Hematopoietic multipotent progenitor cell treated with erythropoietin and hydrocortisone succinate and interleukin-3 and kit ligand, for 17 days (in vitro differentiated cells): ENCODE measurements at regions not wholly inside any gene's neighbourhood (a gene's known extent, or its start where the extent isn't known, plus 50 kb on each side); places are given as distances from the start of the nearest gene placed in this dataset.
"Not testable (repeated sequence)": the region's sequence is repeated elsewhere in the genome, so short reads cannot be mapped to it uniquely, and the experiment has no call there.

Source experiments
- DNase-seq: peaks from one replicate; pipeline ENCODE4 v3.0.0-alpha.2; 2015; ENCODE audit warnings: low spot score

DNA sequence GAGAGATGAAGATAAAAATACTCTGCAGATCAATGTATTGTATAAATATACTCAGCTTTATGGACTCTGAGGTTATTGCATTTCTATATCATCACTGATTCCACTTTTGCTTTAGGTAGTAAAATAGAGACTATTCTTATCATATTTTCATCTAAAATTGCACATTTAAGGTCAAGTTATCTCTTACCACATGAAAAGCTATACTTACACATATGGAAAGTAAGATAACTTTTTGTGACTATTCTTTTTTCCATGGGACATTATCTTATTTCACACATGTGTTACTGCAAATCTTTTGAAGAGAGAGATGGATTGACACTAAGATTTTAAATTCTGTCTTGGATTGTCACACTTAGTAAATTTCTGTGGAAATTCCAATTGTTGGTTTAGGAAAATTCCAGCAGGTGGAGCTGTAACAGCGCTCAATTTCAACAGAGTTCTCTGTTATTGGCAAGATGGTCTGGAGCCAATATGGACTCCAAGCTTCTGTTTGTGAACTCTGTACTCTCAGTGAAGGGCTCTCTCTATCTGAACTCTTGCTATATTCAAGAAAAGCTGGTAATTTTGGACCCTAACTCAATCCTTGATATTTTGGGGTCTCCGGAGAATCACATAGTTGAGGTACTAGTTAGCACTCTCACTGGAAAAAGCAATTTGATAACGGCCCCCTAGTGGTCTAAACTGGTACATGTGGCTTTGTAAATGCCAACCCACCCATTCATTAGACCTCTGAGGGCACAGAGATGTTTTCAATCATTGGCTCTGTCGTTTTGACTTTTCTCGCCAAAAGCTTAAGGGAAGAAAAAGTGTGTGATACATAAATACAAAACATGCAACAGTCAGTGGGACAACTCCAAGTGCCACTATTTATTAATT is 429.7 kb downstream of the ETS1 start:
- peak; percentile 40 for DNase-seq

GRCh38 chr11:128156486-128156885 is 430.9 kb downstream of the ETS1 start:
- no peak for DNase-seq

- DNase-seq = no peak
Measured at GRCh38 chr11:128155590-128155989, 431.8 kb downstream of the ETS1 start.

DNA sequence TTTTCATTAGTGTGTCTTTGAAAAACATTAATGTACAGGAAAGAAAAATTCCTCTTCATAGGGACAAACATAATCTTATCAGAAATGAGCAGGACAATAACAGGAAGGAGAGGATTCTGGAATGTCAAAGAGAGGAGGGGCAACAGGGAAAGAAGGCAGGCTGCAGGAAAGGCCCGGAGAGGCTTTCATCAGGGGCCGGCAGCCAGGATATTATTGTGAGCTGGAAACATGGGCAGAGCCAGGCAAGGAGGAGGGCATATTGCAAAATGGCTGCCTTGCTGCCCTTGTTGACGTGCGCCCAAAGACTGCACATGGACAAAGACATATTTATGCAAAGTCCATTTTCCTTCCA is 433.7 kb downstream of the ETS1 start:
- DNase-seq = no peak

DNA sequence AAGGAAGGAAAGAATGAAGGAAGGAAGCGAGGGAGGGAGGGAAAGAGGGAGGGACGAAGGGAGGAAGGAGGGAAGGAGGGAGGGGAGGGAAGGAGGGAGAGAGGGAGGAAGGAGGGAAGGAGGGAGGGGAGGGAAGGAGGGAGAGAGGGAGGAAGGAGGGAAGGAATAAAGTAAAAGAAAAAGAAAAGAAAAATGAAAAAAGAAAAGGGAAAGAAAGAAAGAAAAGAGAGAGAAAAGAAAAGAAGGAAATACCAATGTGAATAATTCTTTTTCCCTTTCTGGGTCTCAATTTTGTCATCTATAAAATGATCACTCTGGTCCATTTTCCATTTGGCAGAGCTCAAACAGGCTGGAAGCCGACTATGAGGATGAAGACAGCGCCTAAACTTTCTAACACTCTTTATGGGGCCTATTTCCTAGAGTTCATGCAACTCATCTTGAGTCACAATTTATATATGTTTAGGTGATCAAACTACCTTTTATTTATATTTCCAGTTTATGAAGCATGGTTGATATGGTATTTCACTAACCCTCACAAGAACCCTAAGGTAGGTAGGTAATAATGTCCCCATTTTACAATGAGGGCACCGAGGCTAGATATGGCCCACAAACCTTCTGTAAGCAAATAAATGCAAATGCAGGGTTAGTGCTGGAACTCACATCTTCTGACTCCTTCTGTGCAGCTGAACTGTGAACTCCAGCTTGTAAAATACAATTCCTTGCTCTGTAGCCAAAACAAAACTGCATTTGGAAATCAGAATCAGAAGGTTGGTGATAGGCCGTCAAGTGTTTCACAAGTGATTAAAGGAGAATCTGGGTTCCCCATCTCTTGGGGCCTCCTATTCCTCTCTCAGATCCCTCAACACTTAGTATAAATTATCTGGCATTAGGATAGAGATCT is 434.3 kb downstream of the ETS1 start:
- no peak for DNase-seq

GRCh38 chr11:128151780-128152179 is 435.6 kb downstream of the ETS1 start:
- no peak for DNase-seq

DNA sequence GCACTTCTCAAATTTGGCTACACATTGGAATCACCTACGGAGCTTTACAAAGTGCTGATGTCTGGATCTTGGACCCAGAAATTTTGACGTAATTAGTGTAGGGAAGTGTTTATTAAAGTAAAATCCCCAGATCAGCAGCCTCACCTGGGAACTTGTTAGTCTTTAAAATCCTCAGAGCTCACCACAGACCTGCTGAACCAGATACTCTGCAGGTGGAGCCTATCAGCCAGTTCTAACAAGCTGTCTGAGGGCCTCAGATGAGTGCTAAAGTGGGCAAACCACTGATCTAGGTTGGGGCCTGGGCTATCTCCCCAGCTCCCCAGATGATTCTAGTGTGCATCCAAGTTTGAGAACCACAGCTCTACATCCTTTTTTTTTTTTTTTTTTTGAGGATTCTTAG is 436.0 kb downstream of the ETS1 start:
- DNase-seq = no peak

DNA sequence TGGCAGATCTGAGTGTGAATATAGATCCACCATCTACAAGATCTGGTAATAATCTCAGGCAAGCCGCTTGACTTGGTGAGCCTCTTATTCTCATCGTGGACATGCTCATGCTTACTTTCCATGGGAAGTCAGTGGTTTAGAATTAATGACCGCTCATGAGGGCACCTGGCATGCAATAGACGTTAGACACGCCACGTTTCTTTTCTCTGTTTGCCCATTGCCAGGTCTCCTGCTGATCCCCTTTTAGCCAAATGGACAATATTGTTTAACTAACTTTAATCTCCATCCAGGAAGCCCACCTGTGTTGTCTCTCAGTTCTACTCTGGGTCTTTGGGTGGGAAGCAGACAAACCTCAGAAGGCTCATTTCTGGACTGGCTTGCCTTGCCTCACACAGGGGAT is 439.1 kb downstream of the ETS1 start:
- no peak for DNase-seq

- DNase-seq = no peak
Measured at GRCh38 chr11:128146926-128147605, 440.3 kb downstream of the ETS1 start.

- not testable (repeated sequence) for DNase-seq
Measured at GRCh38 chr11:128140293-128140692, 447.1 kb downstream of the ETS1 start.

DNA sequence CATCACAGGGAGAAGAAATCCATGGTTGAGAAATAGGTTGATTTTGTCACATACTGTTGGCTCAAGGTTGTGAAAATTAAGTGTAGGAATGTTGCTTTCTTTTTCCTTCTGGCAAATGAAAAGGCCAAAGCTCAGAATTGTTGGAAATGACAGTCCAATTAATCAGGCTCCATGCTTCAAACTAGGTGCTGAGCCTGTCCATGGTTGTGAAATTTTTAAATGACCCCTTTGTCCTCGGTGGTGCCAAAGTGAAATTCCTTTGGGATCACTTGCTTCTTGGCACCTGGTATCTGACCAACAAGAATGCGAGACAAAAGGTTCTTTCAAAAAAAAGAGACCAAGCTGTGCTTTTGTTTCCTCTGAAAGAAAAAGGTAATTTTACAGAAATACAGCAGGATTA is 451.9 kb downstream of the ETS1 start:
- DNase-seq = no peak

DNA sequence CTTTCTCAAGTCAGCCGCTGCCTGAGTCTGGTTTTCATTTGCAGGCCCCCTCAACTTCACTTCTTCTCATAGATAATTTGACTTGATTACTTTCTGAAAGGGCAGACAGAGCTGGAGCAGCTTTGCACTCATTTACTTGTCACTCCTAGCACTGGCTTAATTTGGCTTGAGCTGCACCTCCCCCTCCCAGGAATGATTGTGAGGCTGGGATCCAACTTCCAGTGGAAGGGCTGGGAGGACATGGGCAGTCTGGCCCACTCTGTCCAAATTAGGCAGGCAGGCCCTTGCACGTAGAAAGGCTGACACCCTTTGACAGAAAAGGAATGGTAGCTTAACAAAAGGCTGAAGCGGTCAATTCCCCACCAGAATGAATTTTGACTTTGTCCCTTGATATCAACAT is 453.9 kb downstream of the ETS1 start:
- no peak for DNase-seq

DNA sequence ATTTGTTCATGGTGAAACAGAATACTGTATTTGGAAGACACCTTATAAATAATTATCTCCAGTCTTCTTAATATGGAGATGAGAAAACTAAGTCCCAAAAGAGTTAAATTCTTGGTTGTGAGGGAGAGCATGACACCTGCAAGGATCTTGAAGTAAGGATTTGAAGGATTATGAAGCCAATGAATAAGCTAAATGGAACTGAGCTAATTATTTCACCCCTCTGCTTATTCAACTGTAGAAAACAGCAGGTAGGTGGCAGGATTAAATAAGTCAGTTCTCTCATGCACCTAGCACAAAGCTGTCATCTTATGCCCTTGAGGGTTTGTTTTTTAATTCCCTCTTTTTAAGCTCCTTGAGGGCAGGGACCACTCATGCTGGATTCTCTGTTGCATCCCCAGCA is 457.3 kb downstream of the ETS1 start:
- no peak for DNase-seq

- DNase-seq = no peak
Measured at GRCh38 chr11:128125723-128126122, 461.6 kb downstream of the ETS1 start.

GRCh38 chr11:128116885-128117284 is 470.5 kb downstream of the ETS1 start:
- no peak for DNase-seq

- DNase-seq = no peak
Measured at GRCh38 chr11:128116447-128116846, 470.9 kb downstream of the ETS1 start.

GRCh38 chr11:128105950-128106349 is 481.4 kb downstream of the ETS1 start:
- no peak for DNase-seq

GRCh38 chr11:128105511-128105910 is 481.8 kb downstream of the ETS1 start:
- no peak for DNase-seq

DNA sequence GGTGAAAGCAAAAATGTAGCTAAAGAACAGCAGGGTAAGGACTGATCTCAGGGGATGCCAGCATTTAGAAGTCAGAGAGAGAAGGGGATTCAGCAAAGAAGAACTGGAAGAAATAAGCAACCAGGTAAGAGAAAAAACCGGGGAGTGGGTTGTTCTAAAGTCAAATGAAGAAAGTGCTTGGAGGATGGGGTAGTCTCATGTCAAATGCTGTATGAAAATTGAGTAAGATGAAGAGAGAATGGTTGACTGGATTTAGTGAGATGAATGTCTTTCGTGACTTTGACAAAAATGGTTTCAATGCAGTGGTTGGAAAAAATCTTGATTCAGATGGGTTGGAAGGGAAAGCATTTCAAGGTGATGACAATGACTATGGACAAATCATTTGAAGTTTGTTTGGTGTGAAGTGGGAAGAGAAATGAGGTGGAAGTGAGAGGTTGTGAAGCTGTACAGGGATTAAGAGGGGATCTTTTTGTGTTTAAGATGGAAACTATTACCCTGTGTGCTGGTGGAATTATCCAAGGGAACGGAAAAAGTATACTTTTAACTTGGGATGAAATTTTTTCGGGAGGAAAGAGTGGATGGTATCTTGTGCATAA is 484.0 kb downstream of the ETS1 start:
- DNase-seq = no peak

GRCh38 chr11:128098781-128099180 is 488.6 kb downstream of the ETS1 start:
- no peak for DNase-seq

DNA sequence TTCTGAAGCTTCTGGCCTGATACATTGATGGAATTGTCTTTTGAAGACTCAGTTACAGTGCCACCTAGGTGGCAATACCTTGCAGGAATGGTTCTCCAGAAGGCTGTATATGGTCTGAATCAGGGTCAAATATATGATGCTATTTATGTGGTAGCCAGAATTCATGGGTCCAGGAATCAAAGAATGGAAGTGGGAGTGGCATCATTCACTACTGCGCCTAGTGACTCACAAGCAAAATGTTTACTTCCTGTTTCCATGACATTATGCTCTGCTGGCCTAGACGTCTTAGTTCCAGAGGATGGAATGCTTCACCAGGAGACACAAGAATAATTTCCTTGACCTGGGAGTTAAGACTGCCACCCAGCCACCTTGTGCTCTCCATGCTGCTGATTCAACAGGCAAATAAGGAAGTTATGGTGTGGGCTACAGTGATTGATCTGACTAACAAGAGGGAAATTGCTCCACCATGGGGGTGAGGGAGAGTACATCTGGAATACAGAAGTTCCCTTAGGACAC is 491.8 kb downstream of the ETS1 start:
- DNase-seq = no peak

DNA sequence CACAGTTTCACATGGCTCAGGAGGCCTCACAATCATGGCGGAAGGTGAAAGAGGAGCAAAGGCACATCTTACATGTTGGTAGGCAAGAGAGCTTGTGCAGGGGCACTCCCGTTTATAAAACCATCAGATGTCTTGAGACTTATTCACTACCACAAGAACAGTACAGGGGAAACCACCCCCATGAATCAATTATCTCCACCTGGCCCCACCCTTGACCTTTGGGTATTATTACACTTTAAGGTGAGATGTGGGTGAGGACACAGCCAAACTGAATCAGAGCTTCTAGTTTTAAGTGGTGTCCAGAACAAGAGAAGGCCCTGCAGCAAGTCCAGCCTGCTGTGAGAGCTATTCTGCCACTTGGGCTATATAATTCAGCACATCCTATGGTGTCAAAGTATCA is 493.7 kb downstream of the ETS1 start:
- DNase-seq = no peak
